Esophagus squamous epithelium (tissue), 4 donors: ENCODE measurements at regions not wholly inside any gene's neighbourhood (a gene's known extent, or its start where the extent isn't known, plus 50 kb on each side); places are given as distances from the start of the nearest gene placed in this dataset.

Source experiments
- POLR2A ChIP-seq, 4 donors: fragments of 450-650 bp; IDR thresholded peaks; one replicate each; pipeline ENCODE4 v1.6.1; 2017; ENCODE audit warnings: antibody characterized with exemption in 4 of 4, mild to moderate bottlenecking in 4 of 4, moderate library complexity in 3 of 4
- TF ChIP-seq, protein P1 (sequence below), 6 experiments: fragments of 450-650 bp in 4 of 6; fragments of 200-600 bp in 2 of 6; sonication (generic) in 2 of 6; IDR thresholded peaks; one replicate each; pipeline ENCODE4 v1.5.1; 2016 to 2019; ENCODE audit warnings: antibody characterized with exemption in 6 of 6, mild to moderate bottlenecking in 4 of 6, moderate library complexity in 4 of 6

DNA sequence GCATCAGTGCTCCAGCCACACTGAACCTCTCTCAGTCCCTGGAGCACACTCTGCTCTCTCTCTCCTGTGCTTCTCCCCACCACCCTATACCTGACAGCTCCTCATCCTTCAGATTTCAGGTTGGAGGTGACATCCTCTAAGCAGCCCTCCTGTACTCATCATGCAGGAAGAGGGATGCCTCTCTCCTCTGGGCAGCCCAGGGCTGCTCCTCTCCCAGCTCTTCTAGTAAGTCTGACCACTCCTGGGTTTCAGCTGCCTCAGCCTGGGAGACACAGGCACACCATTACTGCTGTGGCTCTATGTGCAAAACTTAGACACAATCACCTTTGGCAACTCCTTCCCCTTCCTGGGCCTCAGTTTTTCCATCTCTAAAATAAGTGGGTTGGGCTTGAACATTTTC lies 232.4 kb upstream of the BRINP1 start:
- TF ChIP-seq, protein P1, sequence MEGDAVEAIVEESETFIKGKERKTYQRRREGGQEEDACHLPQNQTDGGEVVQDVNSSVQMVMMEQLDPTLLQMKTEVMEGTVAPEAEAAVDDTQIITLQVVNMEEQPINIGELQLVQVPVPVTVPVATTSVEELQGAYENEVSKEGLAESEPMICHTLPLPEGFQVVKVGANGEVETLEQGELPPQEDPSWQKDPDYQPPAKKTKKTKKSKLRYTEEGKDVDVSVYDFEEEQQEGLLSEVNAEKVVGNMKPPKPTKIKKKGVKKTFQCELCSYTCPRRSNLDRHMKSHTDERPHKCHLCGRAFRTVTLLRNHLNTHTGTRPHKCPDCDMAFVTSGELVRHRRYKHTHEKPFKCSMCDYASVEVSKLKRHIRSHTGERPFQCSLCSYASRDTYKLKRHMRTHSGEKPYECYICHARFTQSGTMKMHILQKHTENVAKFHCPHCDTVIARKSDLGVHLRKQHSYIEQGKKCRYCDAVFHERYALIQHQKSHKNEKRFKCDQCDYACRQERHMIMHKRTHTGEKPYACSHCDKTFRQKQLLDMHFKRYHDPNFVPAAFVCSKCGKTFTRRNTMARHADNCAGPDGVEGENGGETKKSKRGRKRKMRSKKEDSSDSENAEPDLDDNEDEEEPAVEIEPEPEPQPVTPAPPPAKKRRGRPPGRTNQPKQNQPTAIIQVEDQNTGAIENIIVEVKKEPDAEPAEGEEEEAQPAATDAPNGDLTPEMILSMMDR (IDR thresholded peaks at IDR 0.05): no peak
- TF ChIP-seq POLR2A (IDR thresholded peaks at IDR 0.05): no peak
